ENCODE measurements at regions not wholly inside any gene's neighbourhood (a gene's known extent, or its start where the extent isn't known, plus 50 kb on each side); places are given as distances from the start of the nearest gene placed in this dataset.

DNA sequence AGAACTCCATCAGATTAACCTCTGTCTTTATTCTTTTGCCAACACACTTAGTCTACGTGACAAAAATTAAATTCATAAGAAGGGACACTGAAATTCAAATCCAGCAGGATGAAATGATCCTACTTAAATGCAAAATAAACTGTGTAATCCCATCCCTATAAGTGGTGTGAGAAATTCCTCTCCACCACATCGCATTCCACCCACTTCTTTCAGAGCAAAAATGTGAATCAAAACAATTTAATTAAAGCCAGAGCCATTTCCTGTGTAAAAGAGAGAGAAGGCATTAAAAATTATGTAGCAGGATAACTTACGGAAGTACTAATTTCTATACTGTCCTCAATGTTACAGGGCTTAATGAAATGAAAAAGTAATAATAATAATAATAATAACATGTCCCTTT lies 844.3 kb downstream of the GALC start:
- no peaks in the 10 kb centered on the region for H3K36me3 Mint-ChIP-seq (ENCODE audit: low read depth, unreplicated experiment)
- TF ChIP-seq, protein P1, sequence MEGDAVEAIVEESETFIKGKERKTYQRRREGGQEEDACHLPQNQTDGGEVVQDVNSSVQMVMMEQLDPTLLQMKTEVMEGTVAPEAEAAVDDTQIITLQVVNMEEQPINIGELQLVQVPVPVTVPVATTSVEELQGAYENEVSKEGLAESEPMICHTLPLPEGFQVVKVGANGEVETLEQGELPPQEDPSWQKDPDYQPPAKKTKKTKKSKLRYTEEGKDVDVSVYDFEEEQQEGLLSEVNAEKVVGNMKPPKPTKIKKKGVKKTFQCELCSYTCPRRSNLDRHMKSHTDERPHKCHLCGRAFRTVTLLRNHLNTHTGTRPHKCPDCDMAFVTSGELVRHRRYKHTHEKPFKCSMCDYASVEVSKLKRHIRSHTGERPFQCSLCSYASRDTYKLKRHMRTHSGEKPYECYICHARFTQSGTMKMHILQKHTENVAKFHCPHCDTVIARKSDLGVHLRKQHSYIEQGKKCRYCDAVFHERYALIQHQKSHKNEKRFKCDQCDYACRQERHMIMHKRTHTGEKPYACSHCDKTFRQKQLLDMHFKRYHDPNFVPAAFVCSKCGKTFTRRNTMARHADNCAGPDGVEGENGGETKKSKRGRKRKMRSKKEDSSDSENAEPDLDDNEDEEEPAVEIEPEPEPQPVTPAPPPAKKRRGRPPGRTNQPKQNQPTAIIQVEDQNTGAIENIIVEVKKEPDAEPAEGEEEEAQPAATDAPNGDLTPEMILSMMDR (IDR thresholded peaks at IDR 0.05; ENCODE audit: unreplicated experiment) = no peak
- H3K4me3 Mint-ChIP-seq (ENCODE audit: unreplicated experiment) = no peak overlapping the region
- H3K27ac Mint-ChIP-seq (ENCODE audit: unreplicated experiment) = no peak overlapping the region
- DNase-seq (ENCODE audit: low spot score) = no peak
- H3K4me1 Mint-ChIP-seq (ENCODE audit: unreplicated experiment) = peaks cover 4% of the 10 kb centered on the region
- H3K9me3 Mint-ChIP-seq (ENCODE audit: unreplicated experiment) = no peaks in the 10 kb centered on the region
- no peaks in the 10 kb centered on the region for H3K27me3 Mint-ChIP-seq (ENCODE audit: unreplicated experiment)

DNA sequence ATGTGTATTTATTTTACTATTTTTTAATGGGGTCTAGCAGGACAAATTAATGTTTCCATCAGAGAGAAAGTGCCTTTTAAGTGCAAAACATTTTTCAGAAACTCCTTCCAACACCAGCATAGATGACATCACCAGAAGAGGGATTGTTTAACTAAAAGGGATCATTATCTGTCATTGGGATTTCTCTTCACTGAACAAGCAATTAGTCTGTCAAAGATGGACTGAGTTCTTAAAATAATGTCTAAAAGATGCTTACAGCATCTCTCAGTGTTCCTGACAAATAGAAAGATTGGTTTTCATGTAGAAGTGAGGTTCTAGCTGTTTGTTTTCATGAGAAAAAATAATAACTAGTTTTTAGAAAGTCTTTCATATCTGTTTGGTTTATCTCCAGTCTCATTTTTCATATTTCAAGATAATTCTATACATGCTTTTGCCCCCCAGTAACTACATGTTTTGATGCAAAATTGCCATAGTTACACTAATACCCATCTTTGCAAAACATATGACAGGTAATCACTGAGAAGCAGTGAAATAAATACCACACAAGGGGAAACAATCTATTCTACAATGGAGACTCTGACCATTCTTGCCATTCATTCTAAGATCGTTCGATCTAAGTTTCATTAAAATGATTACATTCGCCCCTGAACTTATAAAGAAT lies 850.3 kb downstream of the GALC start:
- H3K27me3 Mint-ChIP-seq (ENCODE audit: unreplicated experiment) = no peaks in the 10 kb centered on the region
- TF ChIP-seq, protein P1 (IDR thresholded peaks at IDR 0.05; ENCODE audit: unreplicated experiment) = no peak
- no peak for DNase-seq (ENCODE audit: low spot score)
- H3K9me3 Mint-ChIP-seq (ENCODE audit: unreplicated experiment) = no peaks in the 10 kb centered on the region
- H3K4me1 Mint-ChIP-seq (ENCODE audit: unreplicated experiment) = no peaks in the 10 kb centered on the region
- no peak overlapping the region for H3K4me3 Mint-ChIP-seq (ENCODE audit: unreplicated experiment)
- H3K36me3 Mint-ChIP-seq (ENCODE audit: low read depth, unreplicated experiment) = no peaks in the 10 kb centered on the region
- no peak overlapping the region for H3K27ac Mint-ChIP-seq (ENCODE audit: unreplicated experiment)

DNA sequence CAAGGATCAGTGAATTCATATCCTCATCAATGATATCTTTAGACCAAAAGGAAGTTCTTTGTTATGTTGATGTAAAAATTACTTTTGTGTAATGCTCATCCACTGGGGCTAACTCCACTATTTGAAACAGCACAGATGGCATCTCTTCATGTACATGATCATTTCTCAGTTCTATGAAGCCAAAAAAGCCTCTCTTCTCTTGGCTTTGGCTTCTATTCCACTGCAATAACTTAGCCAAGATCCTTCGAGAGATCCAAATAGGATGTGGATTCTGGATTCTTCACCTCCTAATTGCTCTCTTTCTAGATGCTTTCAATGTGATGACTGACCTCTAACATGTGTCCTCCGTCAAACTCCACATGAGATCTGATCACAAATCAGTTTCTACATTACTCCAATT lies 851.2 kb downstream of the GALC start:
- no peak for DNase-seq (ENCODE audit: low spot score)
- Mint-ChIP-seq H3K4me1 (ENCODE audit: unreplicated experiment) (no peaks in the 10 kb centered on the region), H3K27me3 (ENCODE audit: unreplicated experiment) (no peaks in the 10 kb centered on the region), H3K36me3 (ENCODE audit: low read depth, unreplicated experiment) (no peaks in the 10 kb centered on the region), H3K9me3 (ENCODE audit: unreplicated experiment) (no peaks in the 10 kb centered on the region), H3K4me3 (ENCODE audit: unreplicated experiment) (no peak overlapping the region), H3K27ac (ENCODE audit: unreplicated experiment) (no peak overlapping the region)
- TF ChIP-seq, protein P1 (IDR thresholded peaks at IDR 0.05; ENCODE audit: unreplicated experiment) = no peak

DNA sequence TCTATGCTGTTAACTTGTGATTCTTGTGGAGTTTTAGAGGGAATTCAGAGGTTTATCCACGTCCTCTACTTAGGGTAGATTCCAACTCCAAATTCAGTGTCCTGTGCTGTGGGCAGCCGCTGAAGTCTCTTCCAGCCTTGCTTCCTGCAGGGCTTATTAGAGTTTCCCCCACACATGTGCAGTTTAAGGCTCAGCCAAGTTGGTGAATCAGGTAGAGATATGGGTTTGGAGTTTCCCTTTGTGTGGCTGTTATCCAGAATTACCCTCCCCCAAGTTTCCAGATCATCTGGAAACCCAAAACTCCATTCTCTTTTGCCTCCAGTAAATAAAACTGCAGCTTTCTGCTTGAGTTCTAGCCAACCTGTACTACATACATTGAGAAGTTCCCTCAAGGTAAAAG lies 853.7 kb downstream of the GALC start:
- Mint-ChIP-seq H3K36me3 (ENCODE audit: low read depth, unreplicated experiment) (no peaks in the 10 kb centered on the region), H3K9me3 (ENCODE audit: unreplicated experiment) (no peaks in the 10 kb centered on the region), H3K27me3 (ENCODE audit: unreplicated experiment) (no peaks in the 10 kb centered on the region), H3K4me1 (ENCODE audit: unreplicated experiment) (no peaks in the 10 kb centered on the region), H3K27ac (ENCODE audit: unreplicated experiment) (no peak overlapping the region), H3K4me3 (ENCODE audit: unreplicated experiment) (no peak overlapping the region)
- TF ChIP-seq, protein P1 (IDR thresholded peaks at IDR 0.05; ENCODE audit: unreplicated experiment) = no peak
- no peak for DNase-seq (ENCODE audit: low spot score)

DNA sequence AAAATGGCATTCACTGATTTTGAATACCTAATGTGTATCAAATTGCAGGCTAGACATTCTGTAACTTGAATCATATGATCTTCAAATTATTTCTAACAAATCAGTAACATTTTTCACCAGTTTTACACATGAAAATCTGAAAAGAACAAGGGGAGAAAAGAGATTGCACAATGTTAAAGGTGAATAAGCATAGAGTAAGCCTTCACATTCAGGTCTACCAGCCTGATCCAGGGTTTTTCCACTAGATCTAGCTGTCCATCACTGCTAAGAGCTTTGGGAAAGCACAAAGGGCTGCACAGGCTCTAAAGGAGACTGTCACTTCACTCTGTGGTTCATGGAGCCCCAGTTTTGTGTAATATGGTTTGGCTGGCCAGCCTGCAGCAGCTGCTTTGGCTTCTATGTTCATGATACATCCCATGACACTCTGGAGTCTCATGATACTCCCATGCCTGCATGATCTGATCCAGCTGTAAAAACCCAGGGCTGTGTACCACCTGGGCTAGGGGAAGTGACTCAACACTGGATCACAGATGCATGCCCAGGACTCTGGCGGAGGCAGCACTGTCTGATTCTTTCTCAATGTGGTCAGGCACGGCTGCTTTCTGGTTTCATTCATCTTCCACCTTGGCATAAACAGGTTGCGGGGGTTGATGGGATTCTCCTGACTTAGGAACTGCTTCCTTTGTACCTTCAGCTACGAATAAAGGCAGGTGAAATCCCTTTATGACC lies 859.7 kb downstream of the GALC start:
- Mint-ChIP-seq H3K4me1 (ENCODE audit: unreplicated experiment) (no peaks in the 10 kb centered on the region), H3K27ac (ENCODE audit: unreplicated experiment) (no peak overlapping the region), H3K9me3 (ENCODE audit: unreplicated experiment) (no peaks in the 10 kb centered on the region), H3K27me3 (ENCODE audit: unreplicated experiment) (no peaks in the 10 kb centered on the region), H3K36me3 (ENCODE audit: low read depth, unreplicated experiment) (no peaks in the 10 kb centered on the region), H3K4me3 (ENCODE audit: unreplicated experiment) (no peak overlapping the region)
- TF ChIP-seq, protein P1 (IDR thresholded peaks at IDR 0.05; ENCODE audit: unreplicated experiment) = no peak
- DNase-seq (ENCODE audit: low spot score) = no peak
